ENCODE measurements at regions not wholly inside any gene's neighbourhood (a gene's known extent, or its start where the extent isn't known, plus 50 kb on each side); places are given as distances from the start of the nearest gene placed in this dataset.

- ATAC-seq (no peak), DNase-seq (ENCODE audit: low read depth, low spot score) (no peak)
- no peaks in the 10 kb centered on the region for H3K9me3 ChIP-seq (ENCODE audit: control insufficient read depth, insufficient read depth, low read depth, low read length)
- BruUV-seq (replicated peaks): no TSS peak
- H3K27me3 ChIP-seq (ENCODE audit: control insufficient read depth, insufficient read depth, low read length): no peaks in the 10 kb centered on the region
- no peak overlapping the region for H3K27ac ChIP-seq (ENCODE audit: low read length)
- no peaks in the 10 kb centered on the region for H3K4me1 ChIP-seq (ENCODE audit: control insufficient read depth, insufficient read depth, low read length)
- CTCF ChIA-PET: no interaction called here
- H3K4me3 ChIP-seq (ENCODE audit: low read depth in 2 of 2, low read length in 2 of 2): no peak overlapping the region
- intact Hi-C loops (cut with micrococcal nuclease; ENCODE audit: unreplicated experiment) (no loop called here), in situ Hi-C loops (cut with HindIII; ENCODE audit: low pct_unique_long_range_greater_than_20kb, low sequenced_read_pairs) (no loop called here)
- H3K36me3 ChIP-seq (ENCODE audit: control insufficient read depth, insufficient read depth, low read length): no peaks in the 10 kb centered on the region
- TF ChIP-seq SIN3A (IDR thresholded peaks at IDR 0.05; ENCODE audit: borderline replicate concordance, insufficient read depth, low read depth, low read length) (no peak), POLR2AphosphoS5 (IDR thresholded peaks at IDR 0.05; ENCODE audit: low read depth, low read length) (no peak), TCF7L2 (IDR thresholded peaks at IDR 0.05; ENCODE audit: low read depth, low read length) (no peak), CTCF (IDR thresholded peaks at IDR 0.05) (no peak), REST (IDR thresholded peaks at IDR 0.05; ENCODE audit: insufficient read depth in 1 of 2, low read depth in 2 of 2, low read length in 1 of 2) (no peak)
- POLR2A ChIA-PET: no interaction called here
These were observed 968.1 kb upstream of the GOT2 start for GRCh38 chr16:59701963-59702930.

- ChIA-PET POLR2A (no interaction called here), CTCF (no interaction called here)
- no TSS peak for BruUV-seq (replicated peaks)
- Histone ChIP-seq H3K9me3 (ENCODE audit: control insufficient read depth, insufficient read depth, low read depth, low read length) (no peaks in the 10 kb centered on the region), H3K4me1 (ENCODE audit: control insufficient read depth, insufficient read depth, low read length) (no peaks in the 10 kb centered on the region), H3K36me3 (ENCODE audit: control insufficient read depth, insufficient read depth, low read length) (no peaks in the 10 kb centered on the region), H3K4me3 (ENCODE audit: low read depth in 2 of 2, low read length in 2 of 2) (no peak overlapping the region), H3K27ac (ENCODE audit: low read length) (no peak overlapping the region), H3K27me3 (ENCODE audit: control insufficient read depth, insufficient read depth, low read length) (no peaks in the 10 kb centered on the region)
- TF ChIP-seq REST (IDR thresholded peaks at IDR 0.05; ENCODE audit: insufficient read depth in 1 of 2, low read depth in 2 of 2, low read length in 1 of 2) (no peak), CTCF (IDR thresholded peaks at IDR 0.05) (no peak), SIN3A (IDR thresholded peaks at IDR 0.05; ENCODE audit: borderline replicate concordance, insufficient read depth, low read depth, low read length) (no peak), POLR2AphosphoS5 (IDR thresholded peaks at IDR 0.05; ENCODE audit: low read depth, low read length) (no peak), TCF7L2 (IDR thresholded peaks at IDR 0.05; ENCODE audit: low read depth, low read length) (no peak)
- intact Hi-C loops (cut with micrococcal nuclease; ENCODE audit: unreplicated experiment): no loop called here
- in situ Hi-C loops (cut with HindIII; ENCODE audit: low pct_unique_long_range_greater_than_20kb, low sequenced_read_pairs): no loop called here
- DNase-seq (ENCODE audit: low read depth, low spot score) (no peak), ATAC-seq (no peak)
These were observed 965.7 kb upstream of the GOT2 start for GRCh38 chr16:59699786-59700185.

All from Panc1 (cell line).